ENCODE measurements at regions not wholly inside any gene's neighbourhood (a gene's known extent, or its start where the extent isn't known, plus 50 kb on each side); places are given as distances from the start of the nearest gene placed in this dataset.

GRCh38 chr9:663541-663940, 178.0 kb upstream of the DMRT1 start:
- Histone ChIP-seq H3K9me1 (replicated peaks; ENCODE audit: control insufficient read depth, extremely low read depth, insufficient read depth, low read length) (no peaks in the 10 kb centered on the region), H3K9me3 (replicated peaks; ENCODE audit: control insufficient read depth, insufficient read depth, low read length) (no peaks in the 10 kb centered on the region), H4K20me1 (replicated peaks; ENCODE audit: control insufficient read depth, extremely low read depth, insufficient read depth, low read length) (no peaks in the 10 kb centered on the region), H3K79me2 (ENCODE audit: control insufficient read depth, insufficient read depth, low read length) (no peaks in the 10 kb centered on the region), H3K36me3 (ENCODE audit: control insufficient read depth in 2 of 2, extremely low read depth in 1 of 2, insufficient read depth in 2 of 2, low read length in 2 of 2) (no peaks in the 10 kb centered on the region), H3K27me3 (ENCODE audit: control insufficient read depth in 2 of 2, insufficient read depth in 2 of 2, low read length in 2 of 2) (no peaks in the 10 kb centered on the region), H3K27ac (ENCODE audit: insufficient read depth, low read depth, low read length) (no peak overlapping the region), H3K9ac (replicated peaks; ENCODE audit: extremely low read depth, insufficient read depth, low read length) (no peak overlapping the region), H3K4me1 (ENCODE audit: control insufficient read depth, extremely low read depth, insufficient read depth, low read length) (no peaks in the 10 kb centered on the region), H3K4me2 (ENCODE audit: insufficient read depth, low read length) (no peak overlapping the region), H3K4me3 (replicated peaks in 1 of 3; ENCODE audit: insufficient read depth in 1 of 3, low read depth in 1 of 3, low read length in 3 of 3) (no peak overlapping the region), H2AFZ (ENCODE audit: low read depth, low read length) (no peak overlapping the region)
- POLR2A ChIA-PET, result no interaction called here
- intact Hi-C loops (cut with micrococcal nuclease), result no loop called here
- TF ChIP-seq FOS (IDR thresholded peaks at IDR 0.05; ENCODE audit: borderline replicate concordance, insufficient read depth, low read length), result no peak
- no peak for TF ChIP-seq POLR2A (IDR thresholded peaks at IDR 0.05; ENCODE audit: low read depth, low read length)
- TF ChIP-seq EZH2 (IDR thresholded peaks at IDR 0.05; ENCODE audit: borderline replicate concordance, low read depth, low read length, severe bottlenecking), result no peak
- no peak for TF ChIP-seq GATA2 (IDR thresholded peaks at IDR 0.05; ENCODE audit: insufficient read depth, insufficient read length, low read depth, low read length)
- no peak for TF ChIP-seq MYC (IDR thresholded peaks at IDR 0.05; ENCODE audit: low read depth, low read length)
- no peak for FAIRE-seq
- CTCF ChIA-PET, result no interaction called here
- BruUV-seq (replicated peaks), result no TSS peak
- dilution Hi-C loops (cut with MboI; ENCODE audit: extremely low pct_ligation_motif_present, low sequenced_read_pairs), result no loop called here
- peak; percentile 13 for DNase-seq (ENCODE audit: low read depth, low spot score)

GRCh38 chr9:665296-665695, 176.2 kb upstream of the DMRT1 start:
- H4K20me1 ChIP-seq (replicated peaks; ENCODE audit: control insufficient read depth, extremely low read depth, insufficient read depth, low read length), result no peaks in the 10 kb centered on the region
- no peaks in the 10 kb centered on the region for H3K9me3 ChIP-seq (replicated peaks; ENCODE audit: control insufficient read depth, insufficient read depth, low read length)
- H3K36me3 ChIP-seq (ENCODE audit: control insufficient read depth in 2 of 2, extremely low read depth in 1 of 2, insufficient read depth in 2 of 2, low read length in 2 of 2), result no peaks in the 10 kb centered on the region
- DNase-seq (ENCODE audit: low read depth, low spot score) (no peak), FAIRE-seq (no peak)
- no peaks in the 10 kb centered on the region for H3K79me2 ChIP-seq (ENCODE audit: control insufficient read depth, insufficient read depth, low read length)
- H3K4me1 ChIP-seq (ENCODE audit: control insufficient read depth, extremely low read depth, insufficient read depth, low read length), result no peaks in the 10 kb centered on the region
- intact Hi-C loops (cut with micrococcal nuclease), result no loop called here
- no peak overlapping the region for H3K9ac ChIP-seq (replicated peaks; ENCODE audit: extremely low read depth, insufficient read depth, low read length)
- TF ChIP-seq POLR2A (IDR thresholded peaks at IDR 0.05; ENCODE audit: low read depth, low read length), result no peak
- TF ChIP-seq CTCF (IDR thresholded peaks at IDR 0.05; ENCODE audit: extremely low read depth in 1 of 2, insufficient read depth in 1 of 2, low read depth in 1 of 2, low read length in 2 of 2), result no peak
- TF ChIP-seq JUN (IDR thresholded peaks at IDR 0.05; ENCODE audit: borderline replicate concordance, insufficient read depth, insufficient read length, low read depth), result no peak
- no peak for TF ChIP-seq FOS (IDR thresholded peaks at IDR 0.05; ENCODE audit: borderline replicate concordance, insufficient read depth, low read length)
- TF ChIP-seq MYC (IDR thresholded peaks at IDR 0.05; ENCODE audit: low read depth, low read length), result no peak
- no peak for TF ChIP-seq GATA2 (IDR thresholded peaks at IDR 0.05; ENCODE audit: insufficient read depth, insufficient read length, low read depth, low read length)
- TF ChIP-seq EZH2 (IDR thresholded peaks at IDR 0.05; ENCODE audit: borderline replicate concordance, low read depth, low read length, severe bottlenecking), result no peak
- no peak for TF ChIP-seq MAX (IDR thresholded peaks at IDR 0.05; ENCODE audit: insufficient read depth, insufficient read length)
- no peak for TF ChIP-seq POLR2AphosphoS5 (IDR thresholded peaks at IDR 0.05; ENCODE audit: insufficient read depth, low read depth, low read length)
- BruUV-seq (replicated peaks), result no TSS peak
- H2AFZ ChIP-seq (ENCODE audit: low read depth, low read length), result no peak overlapping the region
- POLR2A ChIA-PET, result no interaction called here
- H3K27me3 ChIP-seq (ENCODE audit: control insufficient read depth in 2 of 2, insufficient read depth in 2 of 2, low read length in 2 of 2), result no peaks in the 10 kb centered on the region
- H3K4me2 ChIP-seq (ENCODE audit: insufficient read depth, low read length), result no peak overlapping the region
- H3K9me1 ChIP-seq (replicated peaks; ENCODE audit: control insufficient read depth, extremely low read depth, insufficient read depth, low read length), result no peaks in the 10 kb centered on the region
- dilution Hi-C loops (cut with MboI; ENCODE audit: extremely low pct_ligation_motif_present, low sequenced_read_pairs), result no loop called here
- H3K27ac ChIP-seq (ENCODE audit: insufficient read depth, low read depth, low read length), result no peak overlapping the region
- H3K4me3 ChIP-seq (replicated peaks in 1 of 3; ENCODE audit: insufficient read depth in 1 of 3, low read depth in 1 of 3, low read length in 3 of 3), result no peak overlapping the region
- CTCF ChIA-PET, result interaction anchor here (1.2 kb wide), 1 partner anchor 16 kb away, joined by 3 read pairs; no protein-coding TSS in a partner anchor

Data from endothelial cell of umbilical vein (primary cell).